Endodermal cell (in vitro differentiated cells): ENCODE measurements at regions not wholly inside any gene's neighbourhood (a gene's known extent, or its start where the extent isn't known, plus 50 kb on each side); places are given as distances from the start of the nearest gene placed in this dataset.
"Not testable (repeated sequence)": the region's sequence is repeated elsewhere in the genome, so short reads cannot be mapped to it uniquely, and the experiment has no call there.

Source experiments
- DNase-seq: peaks from one replicate; pipeline ENCODE4 v3.0.0-alpha.2; 2017
- H3K27ac ChIP-seq: 2 replicates; pipeline ENCODE4 v1.5.1; 2013; ENCODE audit warnings: mild to moderate bottlenecking, low read depth, low read length, moderate library complexity
- H3K27me3 ChIP-seq: 2 replicates; pipeline ENCODE4 v1.6.1; 2013; ENCODE audit warnings: mild to moderate bottlenecking, low read length, moderate library complexity; ENCODE audit not compliant: insufficient read depth, control insufficient read depth, poor library complexity, severe bottlenecking
- H3K36me3 ChIP-seq: 2 replicates; pipeline ENCODE4 v1.7.0; 2013; ENCODE audit warnings: mild to moderate bottlenecking, low read length, moderate library complexity; ENCODE audit not compliant: control insufficient read depth, insufficient read depth
- H3K4me1 ChIP-seq: one replicate; pipeline ENCODE4 v1.7.0; 2013; ENCODE audit warnings: low read length; ENCODE audit not compliant: control insufficient read depth, insufficient read depth
- H3K4me3 ChIP-seq: 2 replicates; pipeline ENCODE4 v1.5.1; 2013; ENCODE audit warnings: mild to moderate bottlenecking, low read length, moderate library complexity
- H3K9ac ChIP-seq: 2 replicates; pipeline ENCODE4 v1.6.1; 2013; ENCODE audit warnings: mild to moderate bottlenecking, low read length, moderate library complexity; ENCODE audit not compliant: poor library complexity, severe bottlenecking; ENCODE audit errors: extremely low read depth
- H3K9me3 ChIP-seq: 2 replicates; pipeline ENCODE4 v1.6.1; 2013; ENCODE audit warnings: mild to moderate bottlenecking, low read length, moderate library complexity; ENCODE audit not compliant: control insufficient read depth
- H3K27ac Mint-ChIP-seq: 2 replicates; pipeline ENCODE4 v1.8.0; 2020; ENCODE audit warnings: mixed read lengths
- H3K27me3 Mint-ChIP-seq: 2 replicates; pipeline ENCODE4 v1.8.0; 2021; ENCODE audit warnings: mild to moderate bottlenecking, mixed read lengths; ENCODE audit not compliant: insufficient read depth
- H3K36me3 Mint-ChIP-seq: 2 replicates; pipeline ENCODE4 v1.8.0; 2020; ENCODE audit warnings: low read depth, mixed read lengths
- H3K4me1 Mint-ChIP-seq: 2 replicates; pipeline ENCODE4 v1.8.0; 2020; ENCODE audit warnings: mixed read lengths
- H3K4me3 Mint-ChIP-seq: 2 replicates; pipeline ENCODE4 v1.8.0; 2020; ENCODE audit warnings: mild to moderate bottlenecking, moderate library complexity, mixed read lengths
- H3K9me3 Mint-ChIP-seq: 2 replicates; pipeline ENCODE4 v1.8.0; 2020; ENCODE audit warnings: mild to moderate bottlenecking, mixed read lengths
- WGBS, 2 experiments: methylation state at CpG; one replicate each; pipeline versions ENCODE4 v1.1.5 to v1.1.7; 2013; ENCODE audit warnings: missing lambda C conversion rate in 2 of 2, mixed read lengths in 1 of 2; ENCODE audit not compliant: insufficient coverage in 1 of 2, insufficient read length in 1 of 2; 5-methylcytosine and 5-hydroxymethylcytosine counted together
- TF ChIP-seq, protein P1 (sequence below): fragments of 200-600 bp; sonication (generic); conservative IDR thresholded peaks from 2 replicates; pipeline ENCODE4 v1.5.0; 2021; ENCODE audit warnings: antibody characterized with exemption, mild to moderate bottlenecking

DNA sequence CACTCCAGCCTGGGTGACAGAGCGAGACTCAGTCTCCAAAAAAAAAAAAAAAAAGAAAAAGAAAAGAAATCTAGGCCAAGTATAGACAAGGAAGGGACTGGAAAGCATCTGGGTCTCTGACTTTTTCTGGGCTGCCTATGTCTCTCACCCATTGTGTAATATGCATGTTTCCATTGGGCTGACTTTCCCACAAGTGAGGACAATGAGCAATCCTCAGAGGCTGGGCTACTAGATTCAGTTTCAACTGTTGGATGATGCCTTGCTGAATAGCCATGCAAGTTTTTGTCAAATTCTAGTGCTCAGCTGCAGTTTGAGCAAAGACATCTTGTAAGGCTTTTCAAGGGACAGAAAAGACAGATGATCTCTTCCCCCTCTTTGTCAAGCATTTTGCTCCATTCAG is 82.1 kb downstream of the PHAX start:
- no peaks in the 10 kb centered on the region for H3K9me3 Mint-ChIP-seq
- no peaks in the 10 kb centered on the region for H3K36me3 ChIP-seq
- H3K27me3 Mint-ChIP-seq: no peaks in the 10 kb centered on the region
- no peak overlapping the region for H3K4me3 ChIP-seq
- TF ChIP-seq, protein P1, sequence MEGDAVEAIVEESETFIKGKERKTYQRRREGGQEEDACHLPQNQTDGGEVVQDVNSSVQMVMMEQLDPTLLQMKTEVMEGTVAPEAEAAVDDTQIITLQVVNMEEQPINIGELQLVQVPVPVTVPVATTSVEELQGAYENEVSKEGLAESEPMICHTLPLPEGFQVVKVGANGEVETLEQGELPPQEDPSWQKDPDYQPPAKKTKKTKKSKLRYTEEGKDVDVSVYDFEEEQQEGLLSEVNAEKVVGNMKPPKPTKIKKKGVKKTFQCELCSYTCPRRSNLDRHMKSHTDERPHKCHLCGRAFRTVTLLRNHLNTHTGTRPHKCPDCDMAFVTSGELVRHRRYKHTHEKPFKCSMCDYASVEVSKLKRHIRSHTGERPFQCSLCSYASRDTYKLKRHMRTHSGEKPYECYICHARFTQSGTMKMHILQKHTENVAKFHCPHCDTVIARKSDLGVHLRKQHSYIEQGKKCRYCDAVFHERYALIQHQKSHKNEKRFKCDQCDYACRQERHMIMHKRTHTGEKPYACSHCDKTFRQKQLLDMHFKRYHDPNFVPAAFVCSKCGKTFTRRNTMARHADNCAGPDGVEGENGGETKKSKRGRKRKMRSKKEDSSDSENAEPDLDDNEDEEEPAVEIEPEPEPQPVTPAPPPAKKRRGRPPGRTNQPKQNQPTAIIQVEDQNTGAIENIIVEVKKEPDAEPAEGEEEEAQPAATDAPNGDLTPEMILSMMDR: no peak
- no peak overlapping the region for H3K9ac ChIP-seq
- no peaks in the 10 kb centered on the region for H3K9me3 ChIP-seq
- H3K27ac Mint-ChIP-seq: no peak overlapping the region
- DNase-seq: no peak
- no peaks in the 10 kb centered on the region for H3K36me3 Mint-ChIP-seq
- WGBS, 2 experiments: 100% methylated on average over 1 of the region's 1 CpG; no CpG with 5 or more reads in 1 of the 2 experiments
- peaks cover 21% of the 10 kb centered on the region for H3K4me1 Mint-ChIP-seq
- no peak overlapping the region for H3K4me3 Mint-ChIP-seq
- peaks cover 9% of the 10 kb centered on the region for H3K4me1 ChIP-seq
- no peak overlapping the region for H3K27ac ChIP-seq
- no peaks in the 10 kb centered on the region for H3K27me3 ChIP-seq

DNA sequence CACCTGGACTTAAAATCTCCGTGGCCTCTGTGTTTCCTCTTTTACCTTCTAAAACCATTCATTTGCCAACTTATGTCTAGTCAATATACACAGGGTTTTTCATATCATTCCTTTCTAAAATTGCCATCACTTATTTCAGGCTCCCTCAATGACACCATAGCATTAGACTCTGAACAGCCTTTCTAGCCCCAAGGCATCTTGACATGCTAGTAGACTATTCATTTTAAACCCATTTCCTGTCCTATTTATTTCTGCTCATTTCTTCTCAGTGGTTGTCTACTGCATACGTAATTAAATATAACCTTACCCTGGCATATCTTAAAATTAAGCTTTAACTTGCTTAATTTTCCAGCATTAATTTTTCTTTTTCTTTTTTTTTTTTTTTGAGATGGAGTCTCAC is 83.2 kb downstream of the PHAX start:
- Histone ChIP-seq H3K36me3 (no peaks in the 10 kb centered on the region), H3K27ac (no peak overlapping the region), H3K9ac (no peak overlapping the region), H3K27me3 (no peaks in the 10 kb centered on the region), H3K4me1 (peaks cover 9% of the 10 kb centered on the region), H3K4me3 (no peak overlapping the region), H3K9me3 (no peaks in the 10 kb centered on the region)
- TF ChIP-seq, protein P1: no peak
- no peaks in the 10 kb centered on the region for H3K36me3 Mint-ChIP-seq
- peaks cover 21% of the 10 kb centered on the region for H3K4me1 Mint-ChIP-seq
- H3K9me3 Mint-ChIP-seq: no peaks in the 10 kb centered on the region
- no peaks in the 10 kb centered on the region for H3K27me3 Mint-ChIP-seq
- no peak for DNase-seq
- no peak overlapping the region for H3K27ac Mint-ChIP-seq
- no peak overlapping the region for H3K4me3 Mint-ChIP-seq
- WGBS, 2 experiments: 85 to 92% methylated on average over 2 of the region's 2 CpGs

DNA sequence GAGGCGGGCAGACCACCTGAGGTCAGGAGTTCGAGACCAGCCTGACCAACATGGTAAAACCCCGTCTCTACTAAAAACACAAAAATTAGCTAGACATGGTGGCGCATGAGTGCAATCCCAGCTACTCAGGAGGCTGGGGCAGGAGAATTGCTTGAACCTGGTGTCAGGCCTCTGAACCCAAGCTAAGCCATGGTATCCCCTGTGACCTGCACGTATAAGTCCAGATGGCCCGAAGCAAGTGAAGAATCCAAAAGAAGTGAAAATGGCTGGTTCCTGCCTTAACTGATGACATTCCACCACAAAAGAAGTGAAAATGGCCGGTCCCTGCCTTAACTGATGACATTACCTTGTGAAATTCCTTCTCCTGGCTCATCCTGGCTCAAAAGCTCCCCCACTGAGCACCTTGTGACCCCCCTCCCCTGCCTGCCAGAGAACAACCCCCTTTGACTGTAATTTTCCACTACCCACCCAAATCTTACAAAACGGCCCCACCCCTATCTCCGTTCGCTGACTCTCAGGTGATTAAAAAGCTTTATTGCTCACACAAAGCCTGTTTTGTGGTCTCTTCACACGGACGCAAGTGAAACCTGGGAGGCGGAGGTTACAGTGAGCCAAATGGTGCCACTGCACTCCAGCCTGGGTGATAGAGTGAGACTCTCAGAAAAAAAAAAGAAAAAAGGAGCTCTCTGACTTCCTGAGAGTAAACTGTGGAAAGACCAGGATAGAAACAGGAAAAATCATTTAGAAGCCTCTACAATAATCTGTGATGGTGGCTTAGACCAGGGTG is 84.1 kb downstream of the PHAX start:
- H3K27me3 Mint-ChIP-seq, H3K9me3 Mint-ChIP-seq, H3K27me3 ChIP-seq, H3K4me3 ChIP-seq, H3K4me1 ChIP-seq, H3K9me3 ChIP-seq, H3K9ac ChIP-seq, H3K36me3 ChIP-seq, H3K27ac ChIP-seq, H3K36me3 Mint-ChIP-seq: not testable (repeated sequence)
- Mint-ChIP-seq H3K4me1 (peaks cover 17% of the 10 kb centered on the region), H3K4me3 (peak overlapping the region; percentile 21), H3K27ac (peak overlapping the region; percentile 83)
- peak; percentile 89 for DNase-seq
- whole genome bisulfite sequencing, 2 experiments: 38 to 40% methylated on average over 4 to 13 of the region's 13 CpGs
